Loucy (cell line): ENCODE measurements at regions not wholly inside any gene's neighbourhood (a gene's known extent, or its start where the extent isn't known, plus 50 kb on each side); places are given as distances from the start of the nearest gene placed in this dataset.

Experiments
- H2AFZ ChIP-seq: fragments of 200-600 bp; sonication (generic); 2 replicates; pipeline ENCODE4 v1.6.0; 2016; ENCODE audit warnings: antibody characterized with exemption, mild to moderate bottlenecking, low read length, moderate library complexity
- H3F3A ChIP-seq: fragments of 200-600 bp; 2 replicates; pipeline ENCODE4 v1.6.0; 2016; ENCODE audit warnings: antibody characterized with exemption, low read depth, mild to moderate bottlenecking
- H3K27me3 ChIP-seq: fragments of 200-600 bp; sonication (generic); 2 replicates; pipeline ENCODE4 v1.6.1; 2014; ENCODE audit warnings: low read length, mild to moderate bottlenecking; ENCODE audit not compliant: insufficient read depth, poor library complexity, severe bottlenecking
- H3K36me3 ChIP-seq: fragments of 200-600 bp; sonication (generic); 2 replicates; pipeline ENCODE4 v1.6.1; 2016; ENCODE audit warnings: low read length; ENCODE audit not compliant: insufficient read depth
- H3K4me1 ChIP-seq: fragments of 200-600 bp; sonication (generic); 2 replicates; pipeline ENCODE4 v1.5.1; 2014; ENCODE audit warnings: low read length, mild to moderate bottlenecking; ENCODE audit not compliant: insufficient read depth, poor library complexity, severe bottlenecking
- H3K4me2 ChIP-seq: fragments of 200-600 bp; sonication (generic); 2 replicates; pipeline ENCODE4 v1.6.0; 2014; ENCODE audit warnings: antibody characterized with exemption, low read length, low read depth, mild to moderate bottlenecking; ENCODE audit not compliant: poor library complexity, severe bottlenecking
- H3K4me3 ChIP-seq: fragments of 200-600 bp; sonication (generic); 2 replicates; pipeline ENCODE4 v1.5.1; 2014; ENCODE audit warnings: low read length, mild to moderate bottlenecking, mixed read lengths; ENCODE audit not compliant: poor library complexity, severe bottlenecking
- H3K79me2 ChIP-seq: fragments of 200-600 bp; sonication (generic); 2 replicates; pipeline ENCODE4 v1.6.1; 2014; ENCODE audit warnings: low read length; ENCODE audit not compliant: insufficient read depth
- H3K9ac ChIP-seq: fragments of 200-600 bp; sonication (generic); 2 replicates; pipeline ENCODE4 v1.6.0; 2014; ENCODE audit warnings: mild to moderate bottlenecking, low read depth, low read length, moderate library complexity; ENCODE audit not compliant: poor library complexity, severe bottlenecking
- H3K9me2 ChIP-seq: fragments of 200-600 bp; sonication (generic); replicated peaks from 2 replicates; pipeline ENCODE4 v1.6.1; 2016; ENCODE audit warnings: low read depth, low read length, mixed read lengths
- H3K9me3 ChIP-seq: fragments of 200-600 bp; sonication (generic); 2 replicates; pipeline ENCODE4 v1.6.1; 2014; ENCODE audit warnings: mild to moderate bottlenecking, antibody characterized with exemption, low read length, low read depth; ENCODE audit not compliant: insufficient read depth
- H4K20me1 ChIP-seq: fragments of 200-600 bp; sonication (generic); 2 replicates; pipeline ENCODE4 v1.6.0; 2014; ENCODE audit warnings: antibody characterized with exemption, low read length, mild to moderate bottlenecking; ENCODE audit not compliant: insufficient read depth, poor library complexity, severe bottlenecking
- EZH2phosphoT487 ChIP-seq: fragments of 200-600 bp; IDR thresholded peaks from 2 replicates; pipeline ENCODE4 v1.6.1; 2018; ENCODE audit warnings: antibody characterized with exemption, mild to moderate bottlenecking, moderate library complexity, borderline replicate concordance
- TF ChIP-seq, protein P1 (sequence below): fragments of 200-600 bp; sonication (generic); conservative IDR thresholded peaks from 2 replicates; pipeline ENCODE4 v1.5.1; 2014; ENCODE audit warnings: mild to moderate bottlenecking, antibody characterized with exemption, low read length

GRCh38 chr12:124232654-124232987, 62.3 kb upstream of the RFLNA start:
- no peak overlapping the region for H3K9ac ChIP-seq
- H3K36me3 ChIP-seq = no peaks in the 10 kb centered on the region
- H3F3A ChIP-seq = no peaks in the 10 kb centered on the region
- H3K4me1 ChIP-seq = peaks cover 6% of the 10 kb centered on the region
- H3K4me3 ChIP-seq = no peak overlapping the region
- no peaks in the 10 kb centered on the region for H4K20me1 ChIP-seq
- no peaks in the 10 kb centered on the region for H3K9me2 ChIP-seq
- H3K9me3 ChIP-seq = no peaks in the 10 kb centered on the region
- H3K27me3 ChIP-seq = no peaks in the 10 kb centered on the region
- no peak overlapping the region for H2AFZ ChIP-seq
- TF ChIP-seq, protein P1, sequence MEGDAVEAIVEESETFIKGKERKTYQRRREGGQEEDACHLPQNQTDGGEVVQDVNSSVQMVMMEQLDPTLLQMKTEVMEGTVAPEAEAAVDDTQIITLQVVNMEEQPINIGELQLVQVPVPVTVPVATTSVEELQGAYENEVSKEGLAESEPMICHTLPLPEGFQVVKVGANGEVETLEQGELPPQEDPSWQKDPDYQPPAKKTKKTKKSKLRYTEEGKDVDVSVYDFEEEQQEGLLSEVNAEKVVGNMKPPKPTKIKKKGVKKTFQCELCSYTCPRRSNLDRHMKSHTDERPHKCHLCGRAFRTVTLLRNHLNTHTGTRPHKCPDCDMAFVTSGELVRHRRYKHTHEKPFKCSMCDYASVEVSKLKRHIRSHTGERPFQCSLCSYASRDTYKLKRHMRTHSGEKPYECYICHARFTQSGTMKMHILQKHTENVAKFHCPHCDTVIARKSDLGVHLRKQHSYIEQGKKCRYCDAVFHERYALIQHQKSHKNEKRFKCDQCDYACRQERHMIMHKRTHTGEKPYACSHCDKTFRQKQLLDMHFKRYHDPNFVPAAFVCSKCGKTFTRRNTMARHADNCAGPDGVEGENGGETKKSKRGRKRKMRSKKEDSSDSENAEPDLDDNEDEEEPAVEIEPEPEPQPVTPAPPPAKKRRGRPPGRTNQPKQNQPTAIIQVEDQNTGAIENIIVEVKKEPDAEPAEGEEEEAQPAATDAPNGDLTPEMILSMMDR = no peak
- TF ChIP-seq EZH2phosphoT487 = no peak
- no peaks in the 10 kb centered on the region for H3K79me2 ChIP-seq
- H3K4me2 ChIP-seq = no peak overlapping the region

GRCh38 chr12:124233041-124233796, 61.7 kb upstream of the RFLNA start:
- no peaks in the 10 kb centered on the region for H3F3A ChIP-seq
- TF ChIP-seq EZH2phosphoT487 = no peak
- TF ChIP-seq, protein P1 = no peak
- no peak overlapping the region for H3K9ac ChIP-seq
- no peaks in the 10 kb centered on the region for H3K9me2 ChIP-seq
- H3K27me3 ChIP-seq = no peaks in the 10 kb centered on the region
- no peak overlapping the region for H2AFZ ChIP-seq
- H3K9me3 ChIP-seq = no peaks in the 10 kb centered on the region
- H3K4me1 ChIP-seq = peaks cover 6% of the 10 kb centered on the region
- no peak overlapping the region for H3K4me3 ChIP-seq
- H3K79me2 ChIP-seq = no peaks in the 10 kb centered on the region
- H4K20me1 ChIP-seq = no peaks in the 10 kb centered on the region
- H3K4me2 ChIP-seq = no peak overlapping the region
- H3K36me3 ChIP-seq = no peaks in the 10 kb centered on the region

- peaks cover 6% of the 10 kb centered on the region for H3K4me1 ChIP-seq
- no peak for TF ChIP-seq EZH2phosphoT487
- TF ChIP-seq, protein P1 = no peak
- no peak overlapping the region for H2AFZ ChIP-seq
Observed at GRCh38 chr12:124233846-124234640, 60.9 kb upstream of the RFLNA start.

More at GRCh38 chr12:124233846-124234640, 60.9 kb upstream of the RFLNA start:
- Histone ChIP-seq H3K79me2 (no peaks in the 10 kb centered on the region), H3K27me3 (no peaks in the 10 kb centered on the region), H3K9me3 (no peaks in the 10 kb centered on the region), H4K20me1 (no peaks in the 10 kb centered on the region), H3K4me3 (no peak overlapping the region), H3K9ac (no peak overlapping the region), H3K4me2 (no peak overlapping the region), H3K36me3 (no peaks in the 10 kb centered on the region), H3K9me2 (no peaks in the 10 kb centered on the region), H3F3A (no peaks in the 10 kb centered on the region)
